GM18868 (cell line): ENCODE measurements at regions not wholly inside any gene's neighbourhood (a gene's known extent, or its start where the extent isn't known, plus 50 kb on each side); places are given as distances from the start of the nearest gene placed in this dataset.

ENCODE experiments used
- ATAC-seq: cut with Tn5 transposase; IDR thresholded peaks from one replicate; pipeline ENCODE4 v1.9.1; 2021; ENCODE audit warnings: mild to moderate bottlenecking, moderate library complexity; ENCODE audit not compliant: unreplicated experiment

DNA sequence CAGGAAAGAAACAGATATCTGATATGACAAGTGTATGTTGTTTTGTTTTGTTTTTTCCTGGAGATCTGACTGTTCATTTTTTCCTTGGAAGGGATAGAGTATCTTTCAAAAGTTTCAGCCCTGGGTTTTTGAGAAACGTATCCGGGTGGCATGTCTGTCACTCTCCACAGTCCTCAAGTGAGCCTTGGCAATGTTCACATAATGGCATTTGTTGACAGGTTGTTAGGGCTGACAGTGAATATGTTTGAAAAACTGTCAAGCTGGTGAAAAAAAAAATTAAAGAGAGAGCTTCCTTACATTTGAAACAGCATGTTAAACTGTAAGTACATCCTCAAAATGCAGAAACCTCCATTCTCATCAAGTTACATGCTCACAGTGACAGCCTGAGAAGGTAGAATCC lies 113.0 kb upstream of the DYNLRB2 start:
- ATAC-seq, result no peak

DNA sequence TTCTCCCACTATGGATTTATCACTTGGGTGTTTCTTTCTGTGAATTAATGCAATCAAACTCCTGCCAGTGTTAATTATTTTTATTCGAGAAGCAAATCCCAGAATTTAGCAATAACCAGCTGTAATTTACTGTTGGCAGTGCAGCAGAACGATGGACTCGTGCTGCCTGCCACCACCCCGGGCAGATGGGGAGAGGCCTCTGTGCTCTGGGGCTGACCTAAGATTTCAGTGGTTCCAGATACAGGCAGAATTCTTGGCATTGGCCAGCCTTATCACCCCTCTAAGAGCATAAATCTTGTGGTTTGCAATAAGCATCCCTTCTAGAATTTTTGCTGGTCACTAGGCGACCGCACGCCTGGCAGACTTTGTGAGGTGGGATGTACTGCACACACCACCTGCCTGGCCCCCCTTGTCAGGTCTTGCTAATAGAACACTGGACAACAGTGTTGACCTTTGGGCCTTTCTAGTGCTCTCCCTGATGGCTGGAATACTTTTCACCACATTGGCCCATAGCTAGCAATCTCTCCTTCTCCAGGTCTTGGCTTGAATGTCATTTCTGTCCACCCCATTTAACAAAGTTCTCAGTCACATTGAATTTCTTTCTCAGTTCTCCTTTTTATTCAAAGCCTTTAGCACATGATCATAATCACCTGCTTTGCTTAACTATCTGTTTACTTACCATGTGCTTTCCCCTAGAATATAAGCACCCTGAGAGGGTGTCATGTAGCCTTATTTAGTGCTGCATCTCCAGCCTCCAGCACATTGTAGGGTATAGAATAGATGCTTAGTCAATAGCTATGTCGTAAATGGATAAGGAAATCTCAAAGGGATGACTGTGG lies 122.1 kb upstream of the DYNLRB2 start:
- ATAC-seq, result no peak

DNA sequence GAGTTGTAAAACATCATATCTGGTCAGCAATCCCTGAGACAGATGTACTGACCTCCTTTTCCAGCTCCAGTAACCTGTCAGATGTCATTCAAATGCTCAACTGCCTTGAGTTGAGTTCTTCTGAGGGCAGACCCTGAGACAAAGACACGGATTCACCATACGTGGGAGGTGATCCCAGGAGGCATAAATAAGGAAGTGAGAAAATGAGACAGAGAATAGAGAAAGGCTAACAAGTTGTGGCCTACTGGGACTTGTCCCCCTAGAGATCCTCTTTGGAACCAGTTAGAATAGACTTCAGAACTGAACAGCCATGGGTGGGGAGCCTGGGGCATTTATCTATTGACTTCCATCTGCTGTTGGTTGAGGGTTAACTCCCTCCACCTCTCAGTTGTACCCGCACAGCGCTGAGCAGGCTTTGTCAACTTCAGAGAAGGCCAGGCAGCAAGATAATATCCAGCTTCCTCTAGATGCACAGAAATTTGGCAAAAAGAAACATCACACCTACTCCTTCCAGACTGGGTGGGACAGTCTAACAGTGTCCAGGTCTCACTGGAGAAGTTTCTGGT lies 123.0 kb upstream of the DYNLRB2 start:
- ATAC-seq, result no peak

DNA sequence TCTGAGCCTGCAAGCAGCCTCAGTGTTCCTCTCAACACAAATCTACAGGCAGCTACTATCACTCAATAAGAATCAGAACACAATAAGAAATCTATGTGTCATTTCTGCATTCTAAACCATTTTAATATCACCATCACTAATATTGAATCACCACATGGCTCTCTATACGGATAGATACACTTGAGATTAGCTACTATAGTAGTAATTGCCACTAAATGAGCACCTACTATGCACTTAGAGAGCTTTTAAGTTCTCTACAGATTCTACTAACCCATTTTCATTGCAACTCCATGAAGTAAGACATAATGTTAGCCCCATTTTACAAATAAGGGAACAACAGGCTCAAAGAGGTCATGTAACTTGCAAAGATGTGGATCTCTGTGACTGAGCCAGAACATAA lies 132.8 kb upstream of the DYNLRB2 start:
- ATAC-seq, result no peak

DNA sequence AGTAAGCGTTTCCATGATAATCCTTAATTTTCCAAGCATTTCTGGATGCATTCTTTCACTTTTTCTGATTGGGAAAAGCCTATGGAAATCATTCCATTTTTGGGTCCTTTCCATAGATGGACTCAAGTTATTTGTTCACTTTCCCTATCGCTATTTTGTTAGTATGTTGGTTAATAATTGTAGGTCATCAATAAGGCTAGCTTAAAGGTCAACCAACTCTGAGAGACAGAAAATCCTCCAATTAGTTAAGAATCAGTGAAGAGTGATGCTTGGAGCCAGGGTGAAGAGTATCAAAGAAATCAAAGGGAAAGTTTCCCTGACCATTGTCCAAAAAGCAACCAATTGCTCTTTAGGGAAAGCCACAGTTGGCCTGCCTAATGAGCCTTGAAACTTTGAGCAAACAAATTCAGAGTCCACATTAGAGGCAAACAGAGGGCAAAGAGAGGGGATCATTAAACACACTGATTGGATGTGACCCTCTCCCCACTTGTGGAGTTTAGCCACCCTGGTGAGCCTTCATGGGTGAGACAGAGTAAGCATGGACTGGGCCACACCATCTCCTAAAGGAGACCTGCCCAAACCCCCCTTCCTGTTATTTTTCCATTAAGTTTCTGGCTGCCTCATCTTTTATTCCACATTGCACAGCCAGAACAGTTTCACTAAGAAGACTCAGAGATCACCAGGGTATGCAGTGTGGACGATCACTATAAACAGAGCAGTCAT lies 133.4 kb upstream of the DYNLRB2 start:
- no peak for ATAC-seq

DNA sequence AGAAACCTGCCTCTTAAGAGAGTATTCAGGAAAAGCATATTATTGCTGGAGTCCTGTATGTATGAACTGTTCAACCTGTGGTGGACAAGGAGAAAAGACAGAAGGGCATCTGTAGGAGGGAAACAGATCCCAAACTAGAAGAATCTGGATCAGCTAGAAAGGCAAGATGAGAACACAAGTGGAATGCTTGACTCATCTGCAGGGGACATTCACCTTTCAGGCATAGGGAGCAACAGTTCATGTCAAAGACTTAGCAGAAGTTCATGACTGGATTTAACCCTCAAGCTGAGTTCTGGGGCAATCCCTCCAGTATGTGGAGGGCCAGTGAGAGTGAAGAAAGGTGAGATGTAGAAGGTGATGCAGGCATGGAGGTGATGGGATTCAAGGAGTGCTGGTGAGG lies 135.9 kb upstream of the DYNLRB2 start:
- no peak for ATAC-seq

GRCh38 chr16:80403894-80404293 lies 136.9 kb upstream of the DYNLRB2 start:
- ATAC-seq, result no peak

- ATAC-seq, result no peak
Measured at GRCh38 chr16:80390871-80391489, 149.8 kb upstream of the DYNLRB2 start.

DNA sequence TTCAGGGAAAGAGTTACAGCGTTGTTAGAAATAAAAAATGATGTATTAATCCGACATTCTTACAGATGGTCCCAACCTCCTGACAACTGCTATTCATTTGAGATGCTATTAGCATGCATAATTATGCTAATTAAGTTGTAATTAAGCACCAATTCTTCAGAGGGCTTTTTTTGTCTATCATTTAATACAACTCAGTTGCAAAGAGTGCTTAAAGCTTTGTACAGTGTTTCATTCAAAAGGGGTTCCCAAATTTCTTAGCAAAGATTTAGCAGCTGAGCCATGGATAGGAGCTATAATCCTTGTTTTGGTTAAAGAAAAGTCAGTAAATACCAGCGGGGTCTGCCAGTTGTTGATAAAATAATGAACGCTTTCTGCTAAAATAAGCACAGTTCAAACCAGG lies 150.7 kb upstream of the DYNLRB2 start:
- no peak for ATAC-seq

GRCh38 chr16:80389338-80389737 lies 151.5 kb upstream of the DYNLRB2 start:
- ATAC-seq, result no peak

- no peak for ATAC-seq
Measured at GRCh38 chr16:80387318-80387921, 153.4 kb upstream of the DYNLRB2 start.

DNA sequence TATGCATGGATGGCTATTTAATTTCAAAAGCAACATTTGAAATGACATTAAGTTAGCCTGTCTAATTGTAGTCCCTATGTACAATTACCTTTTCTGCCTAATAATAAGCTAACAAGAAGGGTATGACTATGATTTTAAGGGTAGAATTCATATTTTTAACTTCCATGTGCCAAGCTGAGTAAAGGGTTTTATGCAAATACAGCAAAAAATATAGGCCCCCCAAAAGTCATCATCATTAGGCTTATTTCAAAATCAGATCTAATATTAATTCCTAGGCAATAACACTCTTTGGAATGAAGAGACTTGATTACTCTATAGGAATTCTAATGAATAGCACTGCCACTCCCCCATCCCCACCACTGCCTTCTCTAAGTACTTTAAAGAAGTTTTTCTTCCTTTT lies 155.9 kb upstream of the DYNLRB2 start:
- ATAC-seq, result no peak

DNA sequence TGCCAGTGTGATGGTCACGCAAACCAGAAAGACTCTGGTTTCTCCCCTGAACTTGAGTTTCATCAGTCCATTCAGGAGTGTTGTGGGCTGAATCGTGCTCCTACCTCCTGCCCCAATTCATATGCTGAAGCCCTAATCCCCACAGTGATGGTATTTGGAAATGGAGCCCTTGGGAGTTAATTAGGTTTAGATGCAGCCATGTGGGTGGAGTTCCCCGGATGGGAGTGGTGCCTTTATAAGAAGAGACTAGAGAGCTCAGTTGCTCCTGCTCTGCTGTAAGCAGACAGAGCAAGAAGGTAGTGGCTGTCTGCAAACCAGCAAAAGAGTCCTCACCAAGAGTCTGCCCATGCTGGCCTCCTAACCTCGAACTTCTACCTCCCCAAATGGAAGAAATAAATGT lies 160.3 kb upstream of the DYNLRB2 start:
- no peak for ATAC-seq

- no peak for ATAC-seq
Measured at GRCh38 chr16:80377096-80377956, 163.5 kb upstream of the DYNLRB2 start.

GRCh38 chr16:80375973-80376372 lies 164.8 kb upstream of the DYNLRB2 start:
- no peak for ATAC-seq

GRCh38 chr16:80375513-80375912 lies 165.3 kb upstream of the DYNLRB2 start:
- no peak for ATAC-seq

DNA sequence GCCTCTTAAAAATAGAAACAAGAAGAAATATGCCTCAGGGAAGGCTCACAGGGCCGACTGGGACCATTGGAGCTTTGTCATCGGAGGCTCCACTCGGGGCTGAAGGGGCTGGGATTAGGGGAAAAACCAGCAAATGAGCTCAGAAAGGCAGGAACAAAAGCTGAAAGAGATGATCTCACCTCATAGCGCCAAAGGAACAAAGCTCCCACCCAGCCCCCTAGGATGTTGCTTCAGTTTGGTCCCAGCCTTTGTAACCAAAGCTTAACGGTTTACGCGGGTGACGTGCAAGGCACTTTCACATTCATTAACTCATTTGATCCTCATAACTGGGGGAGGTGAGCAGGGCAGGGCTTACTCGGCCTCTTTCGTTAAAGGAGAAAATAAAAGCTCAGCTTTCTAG lies 168.5 kb upstream of the DYNLRB2 start:
- ATAC-seq, result no peak

GRCh38 chr16:80369138-80369958 lies 171.4 kb upstream of the DYNLRB2 start:
- no peak for ATAC-seq

- ATAC-seq, result no peak
Measured at GRCh38 chr16:80367037-80367658, 173.6 kb upstream of the DYNLRB2 start.
